Epithelial cell of prostate (primary cell): ENCODE measurements at regions not wholly inside any gene's neighbourhood (a gene's known extent, or its start where the extent isn't known, plus 50 kb on each side); places are given as distances from the start of the nearest gene placed in this dataset.
"Not testable (repeated sequence)": the region's sequence is repeated elsewhere in the genome, so short reads cannot be mapped to it uniquely, and the experiment has no call there.

Experiments
- DNase-seq: peaks from one replicate; pipeline ENCODE4 v3.0.0-alpha.2; 2011; ENCODE audit warnings: low read depth, low spot score
- H3K27ac ChIP-seq: fragments of 450-650 bp; 2 replicates; pipeline ENCODE4 v1.5.1; 2017; ENCODE audit warnings: mild to moderate bottlenecking

DNA sequence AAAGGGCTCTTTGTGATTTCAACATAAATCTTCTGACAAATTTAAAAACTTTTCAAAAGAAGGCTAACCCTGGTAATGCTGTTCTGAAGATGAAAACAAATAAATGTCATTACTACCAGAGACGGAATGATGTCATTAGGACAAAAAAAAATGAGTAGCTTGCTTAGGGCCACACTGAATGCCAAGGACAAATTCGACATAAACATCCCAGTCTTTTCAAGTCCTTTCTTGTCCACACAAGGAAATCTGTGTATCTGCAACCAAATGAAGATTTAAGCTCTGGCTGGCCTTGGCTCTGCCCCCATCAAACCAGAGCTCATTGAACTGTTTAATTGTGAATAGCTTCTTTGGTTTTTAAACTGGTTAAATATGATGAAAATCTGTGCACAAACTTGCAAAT lies 592.7 kb downstream of the TLE1 start:
- no peak for DNase-seq
- H3K27ac ChIP-seq = peak overlapping the region; percentile 30

DNA sequence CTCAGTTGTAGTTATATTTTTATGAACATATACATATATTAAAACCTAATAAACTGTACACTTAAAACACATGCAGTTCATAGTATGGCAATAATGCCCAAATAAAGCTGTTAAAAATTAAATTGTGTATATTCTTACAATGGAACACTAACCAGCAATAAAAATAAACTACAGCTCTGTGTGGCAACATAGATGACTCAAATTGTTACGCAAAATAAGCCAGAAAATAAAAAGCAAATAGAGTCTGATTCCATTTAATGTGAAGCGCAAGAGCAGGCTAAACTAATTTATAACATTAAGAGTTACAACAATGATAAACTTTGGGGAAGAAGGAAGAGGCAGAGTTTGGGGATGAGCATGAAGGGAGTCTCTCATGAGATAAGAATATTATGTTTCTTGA lies 597.3 kb downstream of the TLE1 start:
- no peak overlapping the region for H3K27ac ChIP-seq
- no peak for DNase-seq

DNA sequence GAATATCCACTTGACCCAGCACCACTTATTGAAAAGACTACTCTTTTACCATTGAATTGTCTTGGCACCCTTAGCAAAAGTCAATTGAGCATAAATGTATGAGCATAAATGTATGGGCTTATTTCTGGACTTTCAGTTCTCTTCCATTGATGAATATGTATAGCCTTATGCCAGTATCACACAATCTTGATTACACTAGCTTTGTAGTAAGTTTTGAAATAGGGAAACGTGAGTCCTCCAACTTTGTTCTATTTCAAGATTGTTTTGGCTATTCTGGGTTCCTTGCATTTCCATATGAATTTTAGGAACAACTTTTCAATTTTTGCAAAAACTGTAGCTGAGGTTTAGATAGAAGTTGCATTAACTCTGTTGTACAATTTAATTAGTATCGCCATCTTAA lies 601.0 kb downstream of the TLE1 start:
- DNase-seq = no peak
- no peak overlapping the region for H3K27ac ChIP-seq

DNA sequence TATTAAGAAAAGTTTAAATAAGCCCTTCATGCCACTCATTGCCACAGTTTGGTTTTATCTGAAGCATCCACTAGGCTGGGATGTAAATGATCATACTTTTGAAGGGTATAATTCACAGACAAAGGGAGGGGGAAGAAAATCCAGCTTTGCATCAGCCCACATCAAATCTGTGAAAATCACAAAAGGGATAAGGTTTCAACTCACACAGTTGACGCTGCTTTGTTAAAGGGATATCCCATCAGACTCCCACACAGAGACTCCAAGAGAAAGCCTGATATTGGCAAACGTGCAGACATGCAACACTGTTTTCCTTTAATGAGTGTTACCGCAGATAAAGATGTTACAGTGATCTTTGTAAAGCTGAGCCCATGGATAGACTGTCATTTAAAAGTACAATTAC lies 602.9 kb downstream of the TLE1 start:
- DNase-seq = no peak
- no peak overlapping the region for H3K27ac ChIP-seq

DNA sequence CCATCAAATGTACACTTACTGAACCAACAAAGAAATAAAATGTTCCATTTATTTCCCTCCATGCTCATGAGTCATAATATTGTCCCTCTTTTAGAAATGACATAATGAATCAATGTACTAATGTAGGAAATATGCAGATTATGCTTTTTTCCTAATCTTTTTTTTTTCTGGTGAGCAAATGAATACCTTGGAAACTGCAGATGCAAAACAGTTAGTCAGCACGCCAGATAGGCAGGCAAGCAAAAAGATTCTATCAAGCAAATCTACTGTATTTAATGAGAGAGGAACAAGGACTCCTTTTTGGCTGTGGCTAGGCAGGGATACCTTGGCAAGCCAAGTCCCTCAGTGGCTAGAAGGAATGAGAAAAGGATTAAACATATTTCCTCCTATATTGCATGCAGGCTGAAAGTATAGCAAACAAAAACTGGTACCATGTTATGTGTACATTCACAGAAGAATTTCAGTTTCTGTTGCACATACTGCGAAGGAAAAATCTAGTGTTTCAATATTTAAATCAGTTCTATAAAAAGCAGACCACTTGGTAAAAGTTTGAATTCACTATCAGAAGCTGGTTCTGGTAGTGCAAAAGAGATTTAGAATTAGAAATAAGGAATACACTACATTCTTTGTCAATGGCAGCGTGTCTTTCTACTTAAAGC lies 605.4 kb downstream of the TLE1 start:
- no peak overlapping the region for H3K27ac ChIP-seq
- no peak for DNase-seq

DNA sequence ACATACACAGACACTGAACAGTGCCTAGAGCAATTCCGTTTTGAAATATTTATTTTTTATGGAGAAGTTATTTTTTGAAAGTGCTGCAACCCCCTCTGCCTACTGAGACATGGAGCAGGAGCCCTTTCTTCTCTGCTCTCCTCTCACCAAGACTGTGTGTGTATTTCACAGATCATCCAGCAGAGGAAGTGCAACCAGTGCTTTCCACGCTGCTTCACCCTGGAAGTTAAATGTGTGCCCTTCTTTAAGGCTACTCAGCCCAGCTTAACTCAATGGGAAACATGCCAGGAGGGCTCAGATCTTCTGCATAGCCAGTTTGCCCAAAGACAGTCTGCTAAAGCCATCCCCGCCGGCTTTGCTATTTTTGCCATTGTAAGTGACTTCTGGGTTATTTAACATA lies 606.3 kb downstream of the TLE1 start:
- H3K27ac ChIP-seq = no peak overlapping the region
- no peak for DNase-seq

DNA sequence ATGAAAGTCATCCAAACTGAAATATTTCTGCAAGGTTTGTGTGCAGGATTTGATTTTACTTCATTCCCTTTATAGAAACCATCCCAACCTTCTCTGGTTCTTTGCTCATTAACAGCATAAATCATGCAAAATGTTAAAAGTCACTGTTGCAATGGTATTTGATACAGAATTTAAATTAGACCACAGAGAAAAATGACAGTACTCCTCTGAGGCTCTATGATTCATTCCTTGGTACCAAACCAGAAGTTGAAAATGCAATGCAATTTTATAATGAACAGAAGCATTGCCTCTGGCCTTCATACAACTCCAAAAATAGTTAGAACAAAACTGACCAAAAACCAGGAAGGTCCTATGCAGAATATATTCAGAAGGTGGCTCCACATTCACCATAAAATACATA lies 607.1 kb downstream of the TLE1 start:
- DNase-seq = no peak
- H3K27ac ChIP-seq = no peak overlapping the region

DNA sequence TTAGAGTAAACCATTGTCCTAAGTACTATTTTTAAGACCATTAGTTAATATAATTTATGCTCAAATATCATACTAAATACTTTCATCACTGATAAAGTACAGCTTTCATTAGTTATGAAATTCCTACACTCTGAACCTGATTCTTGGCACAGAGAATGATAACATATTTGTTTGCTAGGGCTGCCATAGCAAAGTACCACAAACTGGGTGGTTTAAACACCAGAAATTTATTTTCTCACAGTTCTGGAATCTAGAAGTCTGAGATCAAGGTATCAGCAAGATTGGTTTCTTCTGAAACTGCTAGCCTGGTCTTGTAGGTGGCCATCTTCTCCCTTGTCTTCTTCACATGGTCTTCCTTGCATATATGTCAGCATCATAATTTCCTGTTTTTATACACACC lies 608.4 kb downstream of the TLE1 start:
- H3K27ac ChIP-seq = no peak overlapping the region
- no peak for DNase-seq

DNA sequence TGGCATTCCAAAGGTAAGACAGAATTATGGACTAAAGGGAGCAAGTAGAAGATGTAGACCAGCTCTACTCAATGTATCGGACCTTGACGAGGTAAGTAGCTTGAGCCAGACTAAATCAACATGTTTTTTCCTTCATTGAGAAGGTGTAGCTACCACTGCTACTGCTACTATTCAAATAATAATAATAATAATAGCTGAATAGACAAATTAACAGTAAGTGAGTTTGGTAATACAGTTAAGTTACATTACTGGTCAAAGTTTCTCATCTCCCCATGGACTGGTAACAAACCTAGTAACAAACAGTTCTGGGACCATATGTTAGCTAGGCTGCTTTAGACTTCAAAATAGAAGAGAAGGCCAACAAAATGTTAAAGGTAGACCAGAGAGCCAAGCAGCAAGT lies 609.2 kb downstream of the TLE1 start:
- no peak overlapping the region for H3K27ac ChIP-seq
- DNase-seq = no peak

DNA sequence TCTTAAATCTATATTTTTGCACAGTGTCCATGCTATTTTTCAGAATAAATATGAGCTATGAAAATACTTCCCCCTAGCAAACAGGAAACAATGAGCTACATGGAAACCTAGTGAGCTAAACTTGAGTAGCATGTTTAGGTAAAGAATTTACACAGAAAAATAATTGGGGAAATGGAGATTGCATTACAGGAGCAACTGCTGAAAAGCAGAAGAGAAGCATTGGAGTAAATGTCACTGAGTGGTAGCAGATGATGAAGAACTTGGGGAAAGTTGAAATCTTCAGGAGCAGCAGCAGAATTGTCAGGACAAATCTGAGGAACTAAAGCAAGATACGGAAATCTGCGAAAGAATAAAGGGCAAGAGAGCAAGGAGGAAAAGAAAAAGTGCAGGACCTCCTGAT lies 610.3 kb downstream of the TLE1 start:
- no peak for DNase-seq
- H3K27ac ChIP-seq = no peak overlapping the region

DNA sequence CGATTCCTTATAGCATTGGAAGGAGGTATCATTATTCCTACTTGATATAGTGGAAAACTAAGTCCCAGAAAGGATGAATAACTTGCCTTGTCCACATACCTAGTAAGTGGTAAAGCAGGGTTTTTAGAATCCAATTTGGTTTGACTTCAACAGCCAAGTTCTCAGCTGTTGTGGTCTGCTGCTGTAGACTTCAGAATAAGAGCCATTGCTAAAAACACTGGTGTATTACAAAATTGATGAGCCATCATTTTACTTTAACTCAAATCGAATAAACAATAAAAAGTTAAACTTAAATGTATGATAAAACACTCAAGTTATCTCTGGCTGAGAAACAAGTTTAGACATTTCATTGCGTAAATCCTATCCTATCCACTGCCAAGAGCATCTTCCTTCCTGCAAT lies 610.8 kb downstream of the TLE1 start:
- no peak for DNase-seq
- H3K27ac ChIP-seq = no peak overlapping the region

DNA sequence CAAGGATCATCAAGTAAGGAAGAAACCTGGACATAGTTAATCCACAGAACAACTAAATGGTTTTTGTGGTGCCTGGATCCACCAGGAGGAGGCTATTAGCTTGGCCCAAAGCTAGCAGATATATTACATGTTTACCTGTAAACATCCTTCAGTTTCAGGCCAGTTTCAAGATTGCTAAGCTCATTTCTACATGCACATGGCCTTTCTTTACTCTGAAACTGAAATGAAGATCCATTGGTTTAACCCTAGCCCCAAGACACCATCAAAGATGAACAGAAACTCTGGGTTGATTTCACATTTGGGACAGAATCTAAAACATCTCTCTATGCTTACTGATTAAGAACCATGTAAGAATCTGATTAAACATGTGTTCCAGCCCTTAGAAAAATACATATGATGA lies 611.8 kb downstream of the TLE1 start:
- no peak overlapping the region for H3K27ac ChIP-seq
- no peak for DNase-seq

DNA sequence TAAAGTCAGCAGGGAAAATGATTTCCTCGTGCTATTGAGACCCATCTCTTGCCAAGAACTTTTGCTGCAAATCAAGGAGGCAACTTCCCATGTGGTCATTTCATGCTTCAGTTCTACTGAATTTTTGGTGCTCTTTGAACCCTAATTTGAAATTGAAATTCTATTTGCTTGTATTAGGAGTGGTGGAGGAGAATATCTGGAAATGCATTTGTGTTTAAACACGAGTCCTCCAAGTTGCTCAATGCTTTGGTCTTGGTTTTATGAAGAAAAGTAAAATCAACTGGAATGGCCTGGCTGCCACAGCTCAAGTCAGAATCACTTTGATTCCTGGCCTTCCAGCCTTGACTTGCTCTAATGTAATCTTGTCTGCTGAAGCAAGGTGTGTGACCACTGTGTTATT lies 613.2 kb downstream of the TLE1 start:
- no peak for DNase-seq
- no peak overlapping the region for H3K27ac ChIP-seq

DNA sequence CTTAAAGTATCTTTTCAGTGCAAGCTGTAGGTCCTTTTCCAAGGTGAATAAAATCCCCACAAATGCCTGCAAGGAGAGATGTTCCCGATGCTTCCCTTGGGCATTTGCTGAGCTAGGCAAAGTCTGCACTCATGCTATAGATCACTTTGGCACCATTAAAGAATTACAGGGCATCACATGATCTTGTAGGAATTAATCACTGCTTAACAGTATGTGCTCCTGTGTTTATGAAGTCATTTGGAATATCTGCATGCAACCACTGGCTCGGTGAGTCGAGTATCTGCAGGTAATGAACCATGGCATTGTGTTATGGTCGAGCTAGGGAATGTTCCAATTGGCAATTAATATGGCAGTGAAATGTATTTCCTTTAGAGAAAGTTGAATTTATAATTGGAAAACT lies 615.1 kb downstream of the TLE1 start:
- no peak overlapping the region for H3K27ac ChIP-seq
- peak; percentile 27 for DNase-seq

DNA sequence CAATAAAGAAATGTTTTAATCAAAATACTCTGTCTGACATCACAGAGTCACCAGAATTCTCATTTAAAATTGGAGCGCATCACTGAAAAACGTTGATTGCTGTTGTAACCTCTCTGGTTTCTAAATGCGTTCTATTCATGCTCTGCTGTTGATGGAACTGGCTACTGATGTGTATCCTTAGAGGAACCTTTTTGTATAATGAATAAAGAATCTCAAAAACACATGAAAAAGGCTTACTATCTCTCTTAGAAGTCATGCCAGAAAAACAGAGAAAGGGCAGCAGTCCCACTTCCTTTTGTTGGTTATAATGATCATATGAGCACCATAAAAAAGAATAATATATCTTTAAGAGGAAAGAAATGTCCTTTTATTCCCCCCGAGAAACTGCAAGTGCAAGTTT lies 615.5 kb downstream of the TLE1 start:
- no peak overlapping the region for H3K27ac ChIP-seq
- no peak for DNase-seq

DNA sequence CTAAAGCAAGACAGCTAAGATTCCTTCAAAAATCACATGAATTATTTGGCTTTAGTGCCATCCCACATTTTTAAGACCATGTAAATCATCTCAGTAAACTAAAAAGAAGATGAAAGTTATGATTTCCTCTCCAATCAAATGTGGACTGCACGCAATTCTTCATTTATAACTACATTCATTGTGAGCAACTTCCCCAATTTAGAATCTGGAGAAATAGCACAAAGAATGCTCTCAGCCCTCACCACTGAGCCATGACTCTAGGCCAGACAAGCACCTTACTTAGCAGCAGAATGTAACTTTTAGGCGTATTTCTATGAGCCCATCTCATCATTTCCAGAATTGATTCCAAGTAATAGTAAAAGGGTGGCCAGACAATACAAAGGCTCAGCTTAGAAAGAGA lies 616.6 kb downstream of the TLE1 start:
- no peak overlapping the region for H3K27ac ChIP-seq
- DNase-seq = no peak

DNA sequence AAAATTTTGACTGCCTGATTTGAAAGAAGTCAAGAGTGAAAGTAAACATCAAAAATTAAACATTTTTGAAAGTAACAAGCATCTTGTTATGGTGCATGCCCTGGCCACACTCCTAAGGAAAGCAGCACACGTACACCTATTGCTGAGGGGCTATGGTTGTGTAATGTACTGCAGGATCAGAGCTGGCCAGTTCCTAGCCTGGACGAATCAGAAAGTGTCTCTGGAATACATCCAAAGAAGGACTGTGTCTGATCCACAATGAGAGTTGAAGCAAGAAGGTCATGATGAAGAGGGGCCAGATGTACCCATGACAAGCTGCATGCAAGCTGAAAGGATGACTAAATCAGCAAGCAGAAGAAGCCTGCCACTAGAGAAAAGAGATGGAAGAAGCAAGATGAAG lies 618.2 kb downstream of the TLE1 start:
- no peak for DNase-seq
- H3K27ac ChIP-seq = no peak overlapping the region

DNA sequence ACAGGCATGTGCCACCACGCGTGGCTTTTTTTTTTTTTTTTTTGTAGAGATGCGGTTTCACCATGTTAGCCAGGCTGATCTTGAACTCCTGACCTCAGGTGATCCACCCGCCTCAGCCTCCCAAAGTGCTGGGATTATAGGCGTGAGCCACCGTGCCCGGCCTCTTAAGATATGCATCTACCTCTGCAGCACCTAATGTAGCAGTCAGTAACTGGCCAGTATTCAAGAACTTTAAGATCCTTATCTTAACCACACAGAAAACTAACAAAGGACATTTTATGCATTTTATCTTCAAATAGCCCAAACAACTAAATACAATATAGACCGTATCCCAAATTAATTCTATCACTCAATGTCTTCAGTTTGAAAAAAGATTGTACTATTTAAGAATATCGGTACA lies 618.7 kb downstream of the TLE1 start:
- H3K27ac ChIP-seq = no peak overlapping the region
- no peak for DNase-seq

DNA sequence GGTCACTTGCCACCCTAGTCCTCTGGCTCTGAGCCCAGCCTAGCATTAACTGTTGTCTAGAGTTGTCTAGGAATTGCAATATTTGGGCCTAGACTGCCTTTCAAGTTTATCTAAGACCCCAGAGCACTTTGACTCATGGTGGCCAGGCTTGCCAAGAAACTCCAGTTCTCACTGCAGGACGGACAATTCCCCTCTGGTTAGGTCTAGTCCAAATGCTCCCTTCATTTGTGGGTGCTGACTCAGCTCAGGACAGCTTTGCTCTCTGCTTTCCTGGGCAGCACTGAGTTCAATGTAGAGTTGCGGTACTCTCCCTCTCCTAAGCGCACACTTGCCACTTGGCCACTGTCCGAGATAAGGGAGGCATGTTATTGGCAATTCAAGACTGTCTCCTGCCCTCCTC lies 619.4 kb downstream of the TLE1 start:
- H3K27ac ChIP-seq = no peak overlapping the region
- no peak for DNase-seq

DNA sequence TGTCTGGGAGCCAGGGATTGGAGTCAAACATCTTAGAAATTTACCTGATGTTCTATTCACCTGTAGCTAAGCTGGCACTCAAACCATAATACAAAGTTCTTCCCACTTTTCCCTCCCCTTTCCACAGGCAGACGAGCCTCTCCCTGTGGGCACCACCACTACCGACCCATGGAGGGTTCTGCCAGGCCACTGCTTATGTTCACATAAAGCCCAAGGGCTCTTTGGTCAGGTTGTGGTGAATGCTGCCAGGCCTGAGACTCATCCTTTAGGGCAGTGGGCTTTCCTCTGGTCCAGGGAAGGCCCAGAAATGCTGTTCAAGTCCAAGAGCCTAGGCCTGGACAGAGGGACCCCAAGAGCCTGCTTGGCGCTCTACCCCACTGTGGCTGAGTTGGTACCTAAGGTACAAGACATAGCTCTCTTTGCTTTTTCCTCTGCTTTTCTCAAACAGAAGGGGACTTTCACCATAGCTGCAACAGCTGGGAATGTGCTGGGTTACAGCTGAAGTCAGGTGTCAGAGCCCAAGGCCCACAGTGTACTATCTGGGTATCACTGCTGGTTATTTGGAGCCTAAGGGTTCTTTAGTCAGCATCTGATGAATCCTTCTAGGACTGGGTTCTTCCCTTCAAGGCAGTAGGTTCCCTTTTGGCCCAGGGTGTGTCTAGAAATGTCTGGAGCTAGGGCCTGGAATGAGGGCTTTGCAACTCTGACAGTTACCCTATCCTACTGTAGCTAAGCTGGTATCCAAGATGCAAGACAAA lies 620.1 kb downstream of the TLE1 start:
- no peak for DNase-seq
- no peak overlapping the region for H3K27ac ChIP-seq

DNA sequence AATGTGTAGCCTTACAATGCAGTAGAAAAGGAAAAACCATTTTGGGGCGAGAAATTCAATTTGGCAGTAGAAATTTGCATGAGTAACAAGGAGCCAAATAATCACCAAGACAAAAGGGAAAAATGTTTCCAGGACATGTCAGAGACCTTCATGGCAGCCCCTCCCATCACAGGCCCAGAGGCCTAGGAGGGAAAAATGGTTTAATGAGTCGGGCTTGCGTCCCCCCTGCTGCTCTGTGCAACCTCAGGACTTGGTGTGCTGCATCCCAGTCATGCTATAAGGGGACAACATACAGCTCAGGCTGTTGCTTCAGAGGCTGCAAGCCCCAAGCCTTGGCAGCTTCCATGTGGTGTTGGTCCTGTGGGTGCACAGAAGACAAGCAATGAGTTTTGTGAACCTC lies 626.4 kb downstream of the TLE1 start:
- DNase-seq, H3K27ac ChIP-seq: not testable (repeated sequence)

DNA sequence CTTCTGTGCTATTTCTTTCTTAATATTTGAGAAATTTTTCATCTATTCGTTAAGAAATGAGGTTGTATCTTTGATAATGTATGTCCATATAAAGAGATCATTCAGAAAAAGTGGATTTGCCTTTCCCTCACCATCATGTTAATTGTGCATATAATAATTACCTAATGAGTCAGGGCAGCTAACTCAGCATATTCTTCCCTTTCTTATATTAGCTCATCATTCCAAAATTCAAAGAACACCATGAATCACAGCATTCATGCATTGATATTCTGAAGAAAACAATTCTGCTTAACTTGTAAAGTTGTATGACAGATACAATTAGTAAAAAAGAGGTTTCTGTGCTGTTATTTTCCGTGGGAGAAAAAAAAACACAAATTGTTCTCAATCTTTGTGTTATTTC lies 630.6 kb downstream of the TLE1 start:
- no peak for DNase-seq
- no peak overlapping the region for H3K27ac ChIP-seq
